ENCODE measurements at regions not wholly inside any gene's neighbourhood (a gene's known extent, or its start where the extent isn't known, plus 50 kb on each side); places are given as distances from the start of the nearest gene placed in this dataset.

- ChIA-PET CTCF (interaction anchor here (0.7 to 1.6 kb wide), 4 partner anchors 11 to 330 kb away, joined by 3 to 5 read pairs (median 3); no protein-coding TSS in a partner anchor), POLR2A (no interaction called here)
- no peak for TF ChIP-seq CTCF (IDR thresholded peaks at IDR 0.05; ENCODE audit: control extremely low read depth, extremely low read depth, low read depth, missing control alignments)
- no peak for DNase-seq (ENCODE audit: extremely low spot score)
These were observed 278.4 kb downstream of the PTPRC start for GRCh38 chr1:198917226-198917625.

- TF ChIP-seq CTCF (IDR thresholded peaks at IDR 0.05; ENCODE audit: control extremely low read depth, extremely low read depth, low read depth, missing control alignments): no peak
- ChIA-PET POLR2A (no interaction called here), CTCF (interaction anchor here (1.0 to 2.1 kb wide), 6 partner anchors 8 to 324 kb away, joined by 3 to 6 read pairs (median 3); no protein-coding TSS in a partner anchor)
- DNase-seq (ENCODE audit: extremely low spot score): no peak
These were observed 280.1 kb downstream of the PTPRC start for GRCh38 chr1:198918920-198919319.

- CTCF ChIA-PET: interaction anchor here (1.1 to 2.1 kb wide), 3 partner anchors 9 to 323 kb away, joined by 3 to 6 read pairs (median 3); no protein-coding TSS in a partner anchor
These were observed 281.0 kb downstream of the PTPRC start for GRCh38 chr1:198919667-198920398.

GRCh38 chr1:198922638-198923430 lies 284.0 kb downstream of the PTPRC start:
- TF ChIP-seq CTCF (IDR thresholded peaks at IDR 0.05; ENCODE audit: control extremely low read depth, extremely low read depth, low read depth, missing control alignments): no peak
- POLR2A ChIA-PET: no interaction called here
- no peak for DNase-seq (ENCODE audit: extremely low spot score)
- CTCF ChIA-PET: interaction anchor here (1.0 to 2.4 kb wide), 3 partner anchors 10 to 321 kb away, joined by 3 to 5 read pairs (median 4); no protein-coding TSS in a partner anchor

More at GRCh38 chr1:198919667-198920398, 281.0 kb downstream of the PTPRC start:
- no peak for TF ChIP-seq CTCF (IDR thresholded peaks at IDR 0.05; ENCODE audit: control extremely low read depth, extremely low read depth, low read depth, missing control alignments)
- no peak for DNase-seq (ENCODE audit: extremely low spot score)
- POLR2A ChIA-PET: no interaction called here

- POLR2A ChIA-PET: no interaction called here
- no peak for DNase-seq (ENCODE audit: extremely low spot score)
- CTCF ChIA-PET: no interaction called here
- no peak for TF ChIP-seq CTCF (IDR thresholded peaks at IDR 0.05; ENCODE audit: control extremely low read depth, extremely low read depth, low read depth, missing control alignments)
These were observed 285.2 kb downstream of the PTPRC start for GRCh38 chr1:198923993-198924392.

GRCh38 chr1:198925567-198925966 lies 286.7 kb downstream of the PTPRC start:
- no peak for TF ChIP-seq CTCF (IDR thresholded peaks at IDR 0.05; ENCODE audit: control extremely low read depth, extremely low read depth, low read depth, missing control alignments)
- POLR2A ChIA-PET: interaction anchor here (0.6 kb wide), 1 partner anchor 1432 kb away, joined by 4 read pairs; no protein-coding TSS in a partner anchor
- no peak for DNase-seq (ENCODE audit: extremely low spot score)
- CTCF ChIA-PET: interaction anchor here (1.8 kb wide), 1 partner anchor 11 kb away, joined by 10 read pairs; no protein-coding TSS in a partner anchor
